Vagina (tissue), 2 donors: ENCODE measurements at regions not wholly inside any gene's neighbourhood (a gene's known extent, or its start where the extent isn't known, plus 50 kb on each side); places are given as distances from the start of the nearest gene placed in this dataset.

ENCODE experiments used
- DNase-seq, 2 donors: peaks; one replicate each; pipeline ENCODE4 v3.0.0-alpha.2; 2017; ENCODE audit errors: extremely low spot score in 2 of 2
- H3K27ac ChIP-seq: fragments of 200-600 bp; sonication (generic); one replicate; pipeline ENCODE4 v1.5.1; 2019
- H3K27me3 ChIP-seq: fragments of 200-600 bp; sonication (generic); one replicate; pipeline ENCODE4 v1.5.1; 2019
- H3K36me3 ChIP-seq, 2 donors: fragments of 200-600 bp; sonication (generic); one replicate each; pipeline ENCODE4 v1.5.1; 2017 to 2019
- H3K4me1 ChIP-seq: fragments of 200-600 bp; sonication (generic); one replicate; pipeline ENCODE4 v1.5.1; 2019
- H3K4me3 ChIP-seq, 2 donors: fragments of 200-600 bp; sonication (generic); 1 replicate in 1 of 2; 2 replicates in 1 of 2; pipeline ENCODE4 v1.5.1; 2016 to 2019
- H3K9me3 ChIP-seq: fragments of 200-600 bp; sonication (generic); one replicate; pipeline ENCODE4 v1.5.1; 2019
- CTCF ChIP-seq, 3 experiments: fragments of 450-650 bp in 2 of 3; fragments of 200-600 bp in 1 of 3; sonication (generic) in 1 of 3; IDR thresholded peaks; one replicate each; pipeline ENCODE4 v1.5.1; 2017 to 2019; ENCODE audit warnings: antibody characterized with exemption in 3 of 3, mild to moderate bottlenecking in 2 of 3, moderate library complexity in 2 of 3
- POLR2A ChIP-seq, 2 donors: fragments of 450-650 bp; IDR thresholded peaks; one replicate each; pipeline ENCODE4 v1.6.1; 2017; ENCODE audit warnings: antibody characterized with exemption in 2 of 2, mild to moderate bottlenecking in 2 of 2, moderate library complexity in 2 of 2
- POLR2AphosphoS5 ChIP-seq, 2 donors: sonication (generic); formaldehyde crosslinking; IDR thresholded peaks; one replicate each; pipeline ENCODE4 v1.9.0; 2017; ENCODE audit warnings: antibody characterized with exemption in 2 of 2, mild to moderate bottlenecking in 2 of 2, low read depth in 1 of 2; ENCODE audit not compliant: insufficient read depth in 1 of 2
- intact Hi-C: fragments of 100-400 bp; cut with DNase I; formaldehyde crosslinking; loops from one replicate; pipeline ENCODE4 v1.15.1; 2023

GRCh38 chr3:22451501-22451900 lies 700.5 kb upstream of the ZNF385D start:
- TF ChIP-seq CTCF (IDR thresholded peaks at IDR 0.05) = no peak
- TF ChIP-seq POLR2A (IDR thresholded peaks at IDR 0.05) = no peak
- TF ChIP-seq POLR2AphosphoS5 (IDR thresholded peaks at IDR 0.05; ENCODE audit: insufficient read depth in 1 of 2, low read depth in 1 of 2) = no peak
- H3K4me1 ChIP-seq = no peaks in the 10 kb centered on the region
- H3K27me3 ChIP-seq = no peaks in the 10 kb centered on the region
- DNase-seq = no peak
- no peak overlapping the region for H3K4me3 ChIP-seq
- H3K36me3 ChIP-seq = no peaks in the 10 kb centered on the region
- no peak overlapping the region for H3K27ac ChIP-seq
- H3K9me3 ChIP-seq = no peaks in the 10 kb centered on the region
- intact Hi-C loops = no loop called here

- Histone ChIP-seq H3K9me3 (no peaks in the 10 kb centered on the region), H3K4me3 (no peak overlapping the region), H3K4me1 (no peaks in the 10 kb centered on the region), H3K27me3 (no peaks in the 10 kb centered on the region), H3K27ac (no peak overlapping the region), H3K36me3 (no peaks in the 10 kb centered on the region)
- no peak for TF ChIP-seq CTCF (IDR thresholded peaks at IDR 0.05)
- TF ChIP-seq POLR2A (IDR thresholded peaks at IDR 0.05) = no peak
- no peak for TF ChIP-seq POLR2AphosphoS5 (IDR thresholded peaks at IDR 0.05; ENCODE audit: insufficient read depth in 1 of 2, low read depth in 1 of 2)
- intact Hi-C loops = no loop called here
- DNase-seq = no peak
Measured at GRCh38 chr3:22453906-22454535, 703.0 kb upstream of the ZNF385D start.

- H3K27me3 ChIP-seq = no peaks in the 10 kb centered on the region
- no peak for TF ChIP-seq POLR2A (IDR thresholded peaks at IDR 0.05)
- H3K27ac ChIP-seq = no peak overlapping the region
- H3K36me3 ChIP-seq = no peaks in the 10 kb centered on the region
- H3K9me3 ChIP-seq = no peaks in the 10 kb centered on the region
- DNase-seq = no peak
- H3K4me3 ChIP-seq = no peak overlapping the region
- intact Hi-C loops = no loop called here
- no peaks in the 10 kb centered on the region for H3K4me1 ChIP-seq
Measured at GRCh38 chr3:22469995-22470394, 719.0 kb upstream of the ZNF385D start.

DNA sequence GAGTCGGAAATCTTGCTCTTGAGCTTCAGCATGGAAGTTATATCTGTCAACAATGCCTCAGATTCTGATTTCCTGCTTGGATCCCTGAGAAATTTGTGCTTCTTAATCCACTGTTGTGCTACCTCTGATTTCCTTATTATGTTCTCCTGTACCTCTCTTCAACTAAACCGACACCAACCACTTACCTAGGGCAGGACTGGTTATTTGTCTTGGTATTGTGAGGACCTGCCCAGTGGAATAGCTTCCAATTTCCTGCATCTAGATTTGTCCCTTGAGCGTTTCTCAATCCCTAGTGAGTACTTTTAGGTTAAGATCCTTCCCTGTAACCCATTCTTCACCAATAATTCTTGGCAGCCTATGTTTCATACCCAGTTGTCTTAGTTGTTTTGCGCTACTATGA lies 720.5 kb upstream of the ZNF385D start:
- Histone ChIP-seq H3K9me3 (no peaks in the 10 kb centered on the region), H3K27ac (no peak overlapping the region), H3K4me1 (no peaks in the 10 kb centered on the region), H3K27me3 (no peaks in the 10 kb centered on the region), H3K36me3 (no peaks in the 10 kb centered on the region), H3K4me3 (no peak overlapping the region)
- intact Hi-C loops = no loop called here
- no peak for DNase-seq
- TF ChIP-seq POLR2A (IDR thresholded peaks at IDR 0.05) = no peak
- TF ChIP-seq POLR2AphosphoS5 (IDR thresholded peaks at IDR 0.05; ENCODE audit: insufficient read depth in 1 of 2, low read depth in 1 of 2) = no peak
- TF ChIP-seq CTCF (IDR thresholded peaks at IDR 0.05) = no peak

GRCh38 chr3:22474706-22475445 lies 723.9 kb upstream of the ZNF385D start:
- Histone ChIP-seq H3K4me1 (no peaks in the 10 kb centered on the region), H3K4me3 (no peak overlapping the region), H3K9me3 (no peaks in the 10 kb centered on the region), H3K27me3 (no peaks in the 10 kb centered on the region), H3K36me3 (no peaks in the 10 kb centered on the region), H3K27ac (no peak overlapping the region)
- intact Hi-C loops = no loop called here
- TF ChIP-seq POLR2AphosphoS5 (IDR thresholded peaks at IDR 0.05; ENCODE audit: insufficient read depth in 1 of 2, low read depth in 1 of 2) = no peak
- no peak for TF ChIP-seq CTCF (IDR thresholded peaks at IDR 0.05)
- TF ChIP-seq POLR2A (IDR thresholded peaks at IDR 0.05) = no peak
- DNase-seq = no peak
